HG03045 (cell line): ENCODE measurements at regions not wholly inside any gene's neighbourhood (a gene's known extent, or its start where the extent isn't known, plus 50 kb on each side); places are given as distances from the start of the nearest gene placed in this dataset.
"Not testable (repeated sequence)": the region's sequence is repeated elsewhere in the genome, so short reads cannot be mapped to it uniquely, and the experiment has no call there.

Experiments used
- ATAC-seq: cut with Tn5 transposase; IDR thresholded peaks from one replicate; pipeline ENCODE4 v1.9.1; 2021; ENCODE audit warnings: mild to moderate bottlenecking, moderate library complexity; ENCODE audit not compliant: unreplicated experiment

- no peak for ATAC-seq
Measured at GRCh38 chr5:79924936-79925893, 65.8 kb downstream of the MTX3 start.

DNA sequence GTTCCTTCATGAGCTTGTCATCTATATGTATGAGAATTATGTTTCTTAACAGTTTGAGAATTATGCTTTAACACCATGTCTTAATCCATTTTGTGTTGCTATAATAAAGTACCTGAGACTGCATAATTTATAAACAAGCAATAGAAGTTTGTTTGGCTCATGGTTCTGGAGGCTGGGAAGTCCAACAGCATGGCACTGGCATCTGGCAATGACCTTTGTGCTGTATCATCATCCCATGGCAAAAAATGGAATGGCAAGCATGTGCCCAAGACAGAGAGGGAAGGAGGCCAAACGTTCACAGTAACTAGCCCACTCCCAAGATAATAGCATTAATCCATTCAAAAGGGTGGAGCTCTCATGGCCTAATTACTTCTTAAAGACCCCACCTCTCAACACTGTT is 67.6 kb downstream of the MTX3 start:
- ATAC-seq: no peak

GRCh38 chr5:79922626-79923025 is 68.4 kb downstream of the MTX3 start:
- ATAC-seq: no peak

- ATAC-seq: not testable (repeated sequence)
Measured at GRCh38 chr5:79907452-79907851, 83.6 kb downstream of the MTX3 start.

- ATAC-seq: not testable (repeated sequence)
Measured at GRCh38 chr5:79902571-79902970, 88.5 kb downstream of the MTX3 start.

DNA sequence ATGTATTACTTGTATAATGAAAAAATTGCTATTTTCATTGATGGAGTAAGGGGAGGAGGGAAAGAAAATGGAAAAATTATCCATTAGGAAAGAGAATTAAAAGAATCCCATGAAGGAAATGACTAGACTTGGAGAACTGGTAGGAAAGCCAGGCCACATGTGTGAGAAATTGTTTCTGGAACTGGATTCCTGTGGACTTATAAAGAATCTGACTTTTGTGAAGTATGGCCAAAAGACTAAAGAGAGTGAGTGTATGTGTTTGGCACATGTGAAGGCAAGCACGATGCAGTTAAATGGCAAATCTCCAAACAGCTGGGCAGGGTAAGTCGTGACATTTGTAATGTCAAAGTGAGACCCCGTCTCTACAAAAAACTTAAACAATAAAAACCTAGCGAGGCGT is 89.4 kb downstream of the MTX3 start:
- ATAC-seq: no peak

GRCh38 chr5:79898611-79899010 is 92.5 kb downstream of the MTX3 start:
- no peak for ATAC-seq

DNA sequence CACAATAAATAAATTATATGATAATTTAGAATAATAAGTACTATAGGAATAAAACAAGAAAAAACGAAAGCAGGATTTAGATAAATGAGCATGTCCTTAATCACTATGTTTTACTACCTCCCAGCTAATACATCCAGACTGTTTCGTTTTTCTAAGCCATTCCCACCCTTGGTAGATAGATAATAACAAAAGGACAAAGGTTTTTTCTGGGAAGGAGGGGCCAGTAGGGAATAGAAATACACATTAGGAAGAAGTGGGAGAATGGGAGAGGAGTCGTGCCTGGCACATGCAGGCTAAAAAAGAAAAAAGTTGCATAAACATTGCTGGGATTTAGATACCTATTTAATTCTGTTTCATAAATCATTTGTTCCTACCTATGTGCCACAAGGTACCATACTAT is 97.1 kb downstream of the MTX3 start:
- no peak for ATAC-seq

- ATAC-seq: no peak
Measured at GRCh38 chr5:79893485-79893884, 97.6 kb downstream of the MTX3 start.

DNA sequence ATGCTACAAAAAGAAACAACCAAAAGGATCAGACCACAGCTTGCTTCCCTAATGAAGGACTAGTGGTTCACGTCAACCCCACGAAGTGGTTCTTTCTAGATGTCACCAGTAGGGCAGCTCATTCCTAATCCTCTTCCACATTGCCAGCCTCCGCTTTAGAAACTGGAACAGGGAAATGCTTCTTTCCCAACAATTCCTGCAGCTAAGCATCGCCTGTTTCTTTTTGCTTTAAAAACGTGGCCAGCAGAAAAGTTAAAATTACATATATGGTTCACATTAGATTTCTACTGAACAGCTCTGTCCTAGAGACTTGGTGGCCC is 100.2 kb downstream of the MTX3 start:
- no peak for ATAC-seq

- ATAC-seq: no peak
Measured at GRCh38 chr5:79890119-79890929, 100.7 kb downstream of the MTX3 start.

- no peak for ATAC-seq
Measured at GRCh38 chr5:79888643-79889042, 102.4 kb downstream of the MTX3 start.

DNA sequence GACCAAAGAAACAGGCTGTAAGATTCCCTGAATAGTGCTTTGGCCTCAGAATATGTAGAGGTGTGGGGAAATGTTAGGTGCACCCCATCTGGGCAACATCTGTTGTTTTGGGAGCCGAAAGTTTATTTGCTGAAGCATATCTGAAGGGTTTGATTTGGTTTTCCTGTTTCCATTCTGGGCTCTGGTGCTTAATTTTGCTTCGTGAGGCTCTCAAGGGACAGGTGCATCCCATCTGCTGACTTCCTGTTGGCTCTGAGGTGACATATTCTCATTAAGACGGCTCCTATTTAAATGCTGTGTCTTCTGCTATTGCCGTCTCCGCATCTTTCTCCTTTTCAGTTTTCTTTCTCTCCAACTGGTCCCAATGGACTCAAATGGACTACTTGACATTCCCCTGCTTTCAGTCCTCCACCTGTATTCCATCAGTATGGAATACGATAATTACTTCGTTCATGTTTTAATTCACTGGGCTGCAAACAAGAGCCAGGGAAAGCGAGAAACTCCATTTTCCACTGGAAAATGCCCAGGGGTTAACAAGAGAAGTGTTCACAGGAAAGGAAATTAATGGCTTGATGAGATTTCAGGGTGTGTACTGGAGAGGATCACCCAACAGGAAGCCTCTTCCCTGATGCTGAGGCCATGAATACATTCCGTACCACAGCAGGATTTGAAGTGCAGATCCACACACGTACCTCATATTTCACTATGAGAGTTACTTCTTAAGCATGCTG is 104.0 kb downstream of the MTX3 start:
- no peak for ATAC-seq

DNA sequence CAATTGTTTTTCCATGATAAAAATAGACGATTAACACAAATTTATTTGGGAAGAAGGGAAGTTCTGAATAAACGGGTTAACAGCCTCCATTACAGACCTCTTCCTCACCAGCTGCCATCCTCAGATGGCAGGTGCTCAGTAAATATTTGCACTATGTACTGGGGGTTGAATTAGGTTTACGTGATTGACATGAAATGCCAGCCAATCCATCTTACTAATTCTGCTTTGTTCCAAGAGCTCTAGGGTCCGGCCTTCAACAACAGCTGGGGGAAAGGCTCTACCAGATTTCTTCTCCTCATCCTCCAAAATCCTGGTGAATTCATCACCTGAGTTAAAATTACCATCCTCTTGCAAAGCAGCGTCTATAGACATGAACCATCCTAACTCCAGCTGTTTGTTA is 104.6 kb downstream of the MTX3 start:
- ATAC-seq: no peak

DNA sequence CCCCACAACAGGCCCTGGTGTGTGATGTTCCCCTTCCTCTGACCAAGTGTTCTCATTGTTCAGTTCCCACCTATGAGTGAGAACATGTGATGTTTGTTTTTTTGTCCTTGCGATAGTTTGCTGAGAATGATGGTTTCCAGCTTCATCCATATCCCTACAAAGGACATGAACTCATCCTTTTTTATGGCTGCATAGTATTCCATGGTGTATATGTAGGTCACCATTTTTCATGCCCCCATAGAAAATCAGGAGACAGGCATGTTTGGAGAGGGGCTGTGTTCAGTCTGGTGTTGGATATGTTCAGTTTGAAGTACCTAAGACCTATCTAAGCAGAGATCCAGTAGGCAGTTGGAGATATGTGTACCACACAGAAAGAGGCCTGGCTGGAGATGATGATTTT is 111.2 kb downstream of the MTX3 start:
- not testable (repeated sequence) for ATAC-seq

DNA sequence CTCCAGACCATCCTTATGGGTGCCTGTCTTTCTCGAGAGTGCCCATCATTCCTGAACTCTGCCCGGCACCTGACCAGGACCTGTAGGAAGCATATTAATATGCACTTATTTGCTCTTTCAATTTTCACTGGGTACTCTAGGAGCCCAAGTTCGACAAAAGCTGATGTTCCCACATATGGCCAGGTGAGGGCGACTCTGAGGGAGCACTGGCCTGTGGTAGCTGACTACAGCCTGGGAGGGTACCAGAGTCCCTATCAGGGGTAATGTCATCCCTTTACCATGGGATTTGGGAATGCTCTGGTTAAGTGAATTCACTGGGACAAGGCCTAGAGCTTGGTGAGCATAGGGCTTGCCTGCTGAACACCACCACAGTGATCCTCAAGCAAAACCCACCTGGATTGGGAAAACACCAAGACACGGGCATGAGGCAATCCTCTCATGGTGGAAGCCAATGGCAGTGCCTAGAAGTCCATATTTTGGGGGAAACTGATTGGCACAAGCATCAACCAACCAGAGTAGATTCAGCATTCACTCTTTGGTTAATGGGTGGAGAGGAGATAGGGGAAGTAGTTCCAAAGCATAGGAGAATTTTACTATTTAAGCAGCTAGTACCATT is 112.2 kb downstream of the MTX3 start:
- no peak for ATAC-seq

DNA sequence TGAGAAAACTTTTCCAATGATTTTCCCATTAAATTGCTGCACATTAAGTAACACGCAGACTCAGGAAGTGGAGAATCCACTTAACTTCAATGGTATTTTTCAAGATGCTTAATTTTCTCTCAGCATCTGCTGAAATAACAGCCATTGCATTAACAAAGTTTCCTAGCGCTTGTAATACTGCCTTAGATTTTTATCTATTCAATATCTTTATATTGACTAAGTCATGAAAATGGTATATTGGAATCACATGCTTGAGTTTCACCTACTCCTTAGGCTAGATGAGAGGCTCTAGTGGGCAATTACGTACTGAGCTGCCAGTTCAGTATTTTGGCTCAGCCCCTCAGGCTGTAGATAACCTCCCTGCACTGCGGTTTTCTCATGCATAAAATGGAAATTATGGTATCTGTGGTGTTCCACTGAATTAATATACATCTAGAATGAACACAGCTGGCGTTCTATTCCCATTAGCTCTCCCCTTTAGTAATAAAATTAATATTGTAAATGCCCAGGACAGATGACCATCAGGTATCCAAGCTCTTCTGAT is 112.9 kb downstream of the MTX3 start:
- ATAC-seq: no peak

DNA sequence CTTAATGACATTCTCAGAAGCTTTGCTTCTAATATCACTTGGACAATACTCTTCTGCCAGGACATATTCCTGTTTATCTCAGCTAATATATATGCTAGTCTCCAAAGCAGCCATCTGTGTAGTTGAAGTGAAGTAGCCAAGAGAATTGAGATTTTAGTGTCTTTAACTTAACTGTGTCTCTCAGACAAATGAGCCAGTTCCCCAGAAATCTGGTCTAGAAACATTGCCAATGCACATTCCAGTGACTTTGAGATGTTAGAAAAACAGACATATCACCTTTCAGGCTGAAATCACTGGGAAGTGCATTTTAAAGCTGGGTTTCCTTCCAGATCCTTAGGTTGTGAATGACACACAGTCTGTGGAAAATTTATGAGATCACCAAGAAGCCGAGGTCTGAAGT is 114.6 kb downstream of the MTX3 start:
- no peak for ATAC-seq

- ATAC-seq: no peak
Measured at GRCh38 chr5:79875230-79875629, 115.8 kb downstream of the MTX3 start.

DNA sequence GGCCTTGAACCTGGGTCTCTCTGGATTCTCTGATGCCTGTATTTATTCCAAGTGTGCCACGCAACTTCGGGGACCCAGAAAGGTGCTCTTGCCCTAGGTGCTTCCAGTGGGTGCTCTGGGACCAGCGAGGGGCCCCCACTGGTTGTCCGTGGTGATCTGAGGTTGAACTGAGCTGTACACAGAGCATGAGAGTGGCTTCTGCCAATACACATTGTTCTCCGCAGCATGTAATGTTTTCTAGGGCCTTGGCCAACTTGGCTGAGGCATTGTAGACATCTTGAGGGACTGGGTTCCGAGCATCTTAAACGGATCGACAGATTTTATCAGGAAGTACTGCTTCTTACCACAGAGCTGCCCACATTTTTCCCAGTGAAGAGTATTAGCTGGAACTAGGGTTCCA is 117.9 kb downstream of the MTX3 start:
- ATAC-seq: no peak

DNA sequence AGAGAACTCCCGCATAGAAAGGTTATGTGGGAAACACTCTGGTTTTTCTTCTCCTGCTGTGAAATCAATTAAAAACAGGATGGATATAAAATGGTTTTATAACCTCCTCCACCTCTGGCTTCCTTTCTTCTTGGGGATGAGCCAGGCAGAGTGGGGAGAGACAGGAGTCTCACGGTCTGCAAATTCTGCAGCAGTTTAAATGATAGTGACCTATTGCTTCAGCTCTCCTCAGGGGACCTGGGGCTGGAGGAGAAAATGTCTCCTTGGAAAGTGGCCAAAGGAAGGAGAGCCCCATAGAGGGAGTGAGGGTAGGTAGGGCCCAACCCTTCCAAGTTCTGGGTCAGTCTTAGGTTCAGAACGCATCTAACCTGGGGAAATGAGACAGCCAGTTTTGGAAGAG is 118.8 kb downstream of the MTX3 start:
- ATAC-seq: no peak
